ENCODE measurements at regions not wholly inside any gene's neighbourhood (a gene's known extent, or its start where the extent isn't known, plus 50 kb on each side); places are given as distances from the start of the nearest gene placed in this dataset.

DNA sequence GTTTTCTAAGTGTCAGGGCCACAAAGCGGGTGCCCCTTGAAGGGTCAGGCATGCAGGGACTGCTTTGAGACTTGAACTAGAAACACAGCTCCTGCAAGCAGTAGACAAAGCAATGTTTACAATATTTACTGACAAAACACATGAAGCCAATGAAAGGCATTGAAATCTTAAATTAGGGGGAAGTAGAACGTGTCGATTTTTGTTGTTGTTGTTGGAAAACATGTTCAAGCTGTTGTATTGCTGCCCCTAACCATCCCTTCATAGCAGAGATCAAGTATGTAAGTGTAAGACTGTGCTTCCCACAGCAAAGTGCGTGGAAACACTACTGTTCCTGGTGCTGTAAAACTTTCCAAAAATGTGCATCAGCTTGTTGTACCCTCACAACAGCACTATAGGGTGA, 131.6 kb upstream of the MGMT start:
- H3K79me2 ChIP-seq (ENCODE audit: insufficient read depth, low read length) = no peaks in the 10 kb centered on the region
- ATAC-seq = no peak
- H2AFZ ChIP-seq (ENCODE audit: low read depth, low read length, poor library complexity, severe bottlenecking) = no peak overlapping the region
- no peaks in the 10 kb centered on the region for H3K27me3 ChIP-seq (ENCODE audit: insufficient read depth, low read length)
- no peak overlapping the region for H3K4me2 ChIP-seq (ENCODE audit: low read length)
- H3K4me3 ChIP-seq (replicated peaks in 1 of 2; ENCODE audit: low read depth in 1 of 2, low read length in 2 of 2) = no peak overlapping the region
- H4K20me1 ChIP-seq (ENCODE audit: insufficient read depth) = no peaks in the 10 kb centered on the region
- no TSS peak for BruUV-seq (replicated peaks)
- no peaks in the 10 kb centered on the region for H3K4me1 ChIP-seq (ENCODE audit: control insufficient read depth in 1 of 2, insufficient read depth in 2 of 2, low read length in 2 of 2)
- no peak overlapping the region for H3K9ac ChIP-seq (ENCODE audit: low read length)
- no peak for DNase-seq (ENCODE audit: low read depth, low spot score)
- H3K9me3 ChIP-seq (ENCODE audit: control insufficient read depth in 1 of 2, insufficient read depth in 1 of 2, low read depth in 1 of 2, low read length in 2 of 2) = peaks cover 7 to 15% of the 10 kb centered on the region in 2 experiments; a peak in 2 of 4 replicates
- CTCF ChIA-PET = no interaction called here
- RAD21 ChIA-PET (ENCODE audit: low non-redundant PET in 1 of 2, low total read pairs in 2 of 2, uncharacterized antibody in 2 of 2, unreplicated experiment in 2 of 2) = no interaction called here
- no peaks in the 10 kb centered on the region for H3K9me2 ChIP-seq (ENCODE audit: insufficient read depth)
- TF ChIP-seq EZH2 (IDR thresholded peaks at IDR 0.05) (no peak), ZNF274 (IDR thresholded peaks at IDR 0.05; ENCODE audit: low read depth, low read length) (no peak), SRF (IDR thresholded peaks at IDR 0.05; ENCODE audit: low read depth) (no peak), CBX3 (IDR thresholded peaks at IDR 0.05; ENCODE audit: low read depth) (no peak), YY1 (IDR thresholded peaks at IDR 0.05; ENCODE audit: extremely low read depth, insufficient replicate concordance, low read depth, low read length) (no peak), ZFX (IDR thresholded peaks at IDR 0.05) (no peak), POLR2AphosphoS5 (IDR thresholded peaks at IDR 0.05; ENCODE audit: low read depth, low read length) (no peak)
- POLR2A ChIA-PET = no interaction called here
- no peaks in the 10 kb centered on the region for H3K36me3 ChIP-seq (ENCODE audit: control insufficient read depth in 1 of 2, insufficient read depth in 2 of 2, low read length in 2 of 2)
- intact Hi-C loops (cut with micrococcal nuclease) = no loop called here
- no peak overlapping the region for H3K27ac ChIP-seq (ENCODE audit: low read depth, low read length)

DNA sequence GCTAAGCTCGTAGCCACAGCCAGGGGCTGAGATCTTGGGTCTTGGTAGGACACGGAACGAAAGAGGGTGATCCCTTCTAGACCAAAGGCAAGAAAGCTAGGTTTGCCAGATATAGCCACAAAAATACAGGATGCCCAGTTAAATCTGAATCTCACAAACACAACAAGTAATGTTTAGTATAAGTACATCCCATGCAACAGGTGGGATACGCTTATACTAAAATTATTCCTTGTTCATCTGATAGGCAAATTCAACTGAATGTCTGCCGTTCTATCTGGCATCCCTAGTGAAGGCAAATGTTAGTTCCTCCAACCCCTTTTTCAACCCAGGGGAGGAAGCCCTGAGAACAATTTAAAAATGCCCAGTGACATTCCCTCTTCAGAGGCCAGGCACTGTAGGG, 131.1 kb upstream of the MGMT start:
- Histone ChIP-seq H2AFZ (ENCODE audit: low read depth, low read length, poor library complexity, severe bottlenecking) (no peak overlapping the region), H3K4me3 (replicated peaks in 1 of 2; ENCODE audit: low read depth in 1 of 2, low read length in 2 of 2) (no peak overlapping the region), H4K20me1 (ENCODE audit: insufficient read depth) (no peaks in the 10 kb centered on the region), H3K27me3 (ENCODE audit: insufficient read depth, low read length) (no peaks in the 10 kb centered on the region), H3K36me3 (ENCODE audit: control insufficient read depth in 1 of 2, insufficient read depth in 2 of 2, low read length in 2 of 2) (no peaks in the 10 kb centered on the region), H3K27ac (ENCODE audit: low read depth, low read length) (no peak overlapping the region), H3K4me1 (ENCODE audit: control insufficient read depth in 1 of 2, insufficient read depth in 2 of 2, low read length in 2 of 2) (no peaks in the 10 kb centered on the region), H3K9me2 (ENCODE audit: insufficient read depth) (no peaks in the 10 kb centered on the region), H3K4me2 (ENCODE audit: low read length) (no peak overlapping the region), H3K9ac (ENCODE audit: low read length) (no peak overlapping the region), H3K79me2 (ENCODE audit: insufficient read depth, low read length) (no peaks in the 10 kb centered on the region), H3K9me3 (ENCODE audit: control insufficient read depth in 1 of 2, insufficient read depth in 1 of 2, low read depth in 1 of 2, low read length in 2 of 2) (peaks cover 7 to 11% of the 10 kb centered on the region in 2 experiments; a peak in 2 of 4 replicates)
- no TSS peak for BruUV-seq (replicated peaks)
- RAD21 ChIA-PET (ENCODE audit: low non-redundant PET in 1 of 2, low total read pairs in 2 of 2, uncharacterized antibody in 2 of 2, unreplicated experiment in 2 of 2) = no interaction called here
- CTCF ChIA-PET = no interaction called here
- ATAC-seq (no peak), DNase-seq (ENCODE audit: low read depth, low spot score) (no peak)
- intact Hi-C loops (cut with micrococcal nuclease) = no loop called here
- TF ChIP-seq EZH2 (IDR thresholded peaks at IDR 0.05) (no peak), YY1 (IDR thresholded peaks at IDR 0.05; ENCODE audit: extremely low read depth, insufficient replicate concordance, low read depth, low read length) (no peak)
- POLR2A ChIA-PET = no interaction called here
